NCI-H2081 (cell line): ENCODE measurements at regions not wholly inside any gene's neighbourhood (a gene's known extent, or its start where the extent isn't known, plus 50 kb on each side); places are given as distances from the start of the nearest gene placed in this dataset.

ENCODE experiments used
- DNase-seq, 2 experiments: peaks; one replicate each; lab custom pipeline; 2025; lab: John Stamatoyannopoulos, UW

DNA sequence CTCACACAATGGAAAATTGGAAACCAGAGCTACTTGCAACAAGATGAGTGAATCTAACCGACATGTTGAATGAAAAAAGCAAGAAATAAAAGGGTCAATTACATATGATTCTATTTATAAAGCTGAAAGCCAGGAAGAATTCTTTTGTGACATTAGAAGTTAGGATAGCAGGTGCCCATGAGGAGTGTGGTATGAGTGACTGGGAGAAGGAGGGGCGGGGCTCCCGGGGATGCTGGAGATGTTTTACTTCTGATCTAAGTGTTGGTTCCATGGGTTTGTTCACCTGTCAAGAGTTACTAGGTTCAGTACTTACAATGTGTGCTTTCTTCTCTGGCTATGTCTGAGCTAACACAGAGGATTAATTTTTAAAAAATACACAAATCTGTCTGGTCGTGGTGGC, 60.8 kb downstream of the NSMCE3 start:
- DNase-seq: no peak

GRCh38 chr15:29208352-29208751, 61.3 kb downstream of the NSMCE3 start:
- peak; percentile 65 to 88 for DNase-seq

DNA sequence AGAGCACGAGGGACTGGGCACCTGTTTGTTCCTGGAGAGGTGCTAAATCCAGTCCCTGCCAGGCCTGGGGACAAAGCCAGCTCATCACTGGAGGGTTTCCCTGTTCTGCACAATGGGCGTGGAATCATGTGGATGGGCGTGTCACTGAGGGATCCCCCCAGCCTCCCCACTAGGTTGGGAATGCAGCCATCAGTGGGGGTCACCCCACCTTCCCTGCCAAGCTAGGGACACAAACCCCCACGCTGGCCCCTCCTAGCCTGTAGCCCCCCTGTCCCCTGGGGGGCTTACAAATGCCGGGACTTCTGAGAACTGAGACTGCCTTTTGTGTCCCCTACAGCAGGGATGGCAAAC, 61.9 kb downstream of the NSMCE3 start:
- no peak for DNase-seq

DNA sequence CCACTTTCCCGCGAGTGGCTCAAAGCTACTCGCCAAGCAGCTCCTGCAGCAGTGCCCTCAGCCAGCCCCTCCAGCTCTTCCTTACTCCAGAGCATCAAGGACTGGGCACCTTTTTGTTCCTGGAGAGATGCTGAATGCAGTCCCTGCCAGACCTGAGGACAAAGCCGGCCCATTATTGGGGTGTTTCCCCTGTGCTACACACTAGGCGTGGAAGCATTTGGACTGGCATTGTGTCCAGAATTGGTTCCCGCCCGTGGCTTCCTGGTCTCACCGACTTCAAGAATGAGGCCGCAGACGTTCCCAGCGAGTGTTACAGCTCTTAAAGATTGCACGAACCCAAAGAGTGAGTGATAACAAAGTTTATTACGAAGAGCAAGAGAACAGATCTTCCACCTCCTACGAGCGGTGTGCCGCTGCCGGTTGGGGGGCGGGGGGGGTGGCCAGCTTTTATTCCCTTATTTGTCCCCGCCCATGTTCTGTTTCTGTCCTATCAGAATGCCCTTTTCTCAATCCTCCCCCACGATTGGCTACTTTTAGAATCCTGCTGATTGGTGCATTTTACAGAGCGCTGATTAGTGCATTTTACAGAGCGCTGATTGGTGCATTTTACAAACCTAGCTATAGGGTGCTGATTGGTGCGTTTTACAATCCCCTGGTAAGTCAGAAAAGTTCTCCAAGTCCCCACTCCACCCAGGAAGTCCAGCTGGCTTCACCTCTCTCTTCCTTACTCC, 62.4 kb downstream of the NSMCE3 start:
- no peak for DNase-seq

GRCh38 chr15:29205186-29205585, 64.4 kb downstream of the NSMCE3 start:
- DNase-seq: no peak

DNA sequence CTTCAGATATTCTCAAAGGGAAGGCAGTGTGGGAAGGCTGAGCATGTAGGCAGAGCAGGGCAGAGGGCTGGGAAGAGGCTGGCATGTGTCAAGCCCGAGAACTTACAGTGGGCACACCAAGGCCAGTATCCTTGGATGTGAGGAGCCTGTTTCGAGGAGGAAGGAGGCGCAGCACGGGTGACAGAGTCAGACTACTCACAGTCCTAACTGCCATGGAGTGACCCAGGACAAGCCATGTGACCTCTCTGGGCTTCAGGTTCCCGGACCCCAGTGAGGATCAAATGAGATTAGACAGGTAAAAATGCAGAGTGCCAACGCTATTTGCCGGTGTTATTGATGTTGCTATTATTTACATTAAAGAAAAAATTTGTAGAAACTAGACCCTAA, 65.3 kb downstream of the NSMCE3 start:
- DNase-seq: no peak

GRCh38 chr15:29203718-29204368, 65.8 kb downstream of the NSMCE3 start:
- DNase-seq: no peak

- DNase-seq: no peak
These were observed 72.9 kb downstream of the NSMCE3 start for GRCh38 chr15:29196722-29197121.

DNA sequence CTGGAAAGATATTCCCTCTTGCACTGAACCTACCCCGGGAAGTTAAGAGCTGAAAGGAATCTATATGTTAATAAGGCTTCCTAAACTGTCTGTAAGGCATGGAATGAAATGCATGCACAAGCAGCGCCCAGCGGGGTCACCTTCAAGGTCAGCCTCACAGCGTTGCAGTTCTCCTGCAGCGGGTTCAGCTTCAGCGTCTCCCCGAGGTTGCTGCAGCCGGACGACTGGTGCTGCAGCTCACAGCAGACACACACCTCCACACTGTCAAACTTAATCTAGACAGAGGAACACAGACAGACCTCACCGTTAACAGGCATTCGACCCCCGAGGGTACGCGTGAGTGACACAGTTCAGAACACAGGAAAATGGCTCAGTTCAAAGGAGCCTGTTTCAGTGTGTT, 73.3 kb downstream of the NSMCE3 start:
- no peak for DNase-seq

DNA sequence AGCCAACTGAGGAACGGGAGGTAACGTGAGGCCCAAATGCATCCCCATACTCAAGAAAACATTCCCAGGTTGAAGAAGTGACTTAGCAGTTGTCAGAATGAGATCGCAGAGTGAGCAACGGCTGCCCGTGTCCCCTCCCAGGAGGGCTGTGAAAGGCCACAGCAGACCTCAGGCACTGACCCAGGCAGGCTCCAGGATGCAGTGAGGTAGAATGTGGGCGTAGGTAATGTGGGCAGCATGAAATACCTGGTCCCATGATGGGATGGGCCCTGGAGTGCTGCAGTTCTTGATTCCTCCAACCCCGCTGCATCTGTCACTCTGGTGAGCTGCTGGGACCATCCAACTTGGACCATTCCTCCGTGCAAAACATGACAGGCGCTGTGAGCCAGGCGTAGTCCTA, 74.8 kb downstream of the NSMCE3 start:
- DNase-seq: no peak

- DNase-seq: peak in 1 of 2 experiments; percentile 30
These were observed 86.4 kb downstream of the NSMCE3 start for GRCh38 chr15:29183071-29183831.

- DNase-seq: no peak
These were observed 87.0 kb downstream of the NSMCE3 start for GRCh38 chr15:29182590-29182989.

DNA sequence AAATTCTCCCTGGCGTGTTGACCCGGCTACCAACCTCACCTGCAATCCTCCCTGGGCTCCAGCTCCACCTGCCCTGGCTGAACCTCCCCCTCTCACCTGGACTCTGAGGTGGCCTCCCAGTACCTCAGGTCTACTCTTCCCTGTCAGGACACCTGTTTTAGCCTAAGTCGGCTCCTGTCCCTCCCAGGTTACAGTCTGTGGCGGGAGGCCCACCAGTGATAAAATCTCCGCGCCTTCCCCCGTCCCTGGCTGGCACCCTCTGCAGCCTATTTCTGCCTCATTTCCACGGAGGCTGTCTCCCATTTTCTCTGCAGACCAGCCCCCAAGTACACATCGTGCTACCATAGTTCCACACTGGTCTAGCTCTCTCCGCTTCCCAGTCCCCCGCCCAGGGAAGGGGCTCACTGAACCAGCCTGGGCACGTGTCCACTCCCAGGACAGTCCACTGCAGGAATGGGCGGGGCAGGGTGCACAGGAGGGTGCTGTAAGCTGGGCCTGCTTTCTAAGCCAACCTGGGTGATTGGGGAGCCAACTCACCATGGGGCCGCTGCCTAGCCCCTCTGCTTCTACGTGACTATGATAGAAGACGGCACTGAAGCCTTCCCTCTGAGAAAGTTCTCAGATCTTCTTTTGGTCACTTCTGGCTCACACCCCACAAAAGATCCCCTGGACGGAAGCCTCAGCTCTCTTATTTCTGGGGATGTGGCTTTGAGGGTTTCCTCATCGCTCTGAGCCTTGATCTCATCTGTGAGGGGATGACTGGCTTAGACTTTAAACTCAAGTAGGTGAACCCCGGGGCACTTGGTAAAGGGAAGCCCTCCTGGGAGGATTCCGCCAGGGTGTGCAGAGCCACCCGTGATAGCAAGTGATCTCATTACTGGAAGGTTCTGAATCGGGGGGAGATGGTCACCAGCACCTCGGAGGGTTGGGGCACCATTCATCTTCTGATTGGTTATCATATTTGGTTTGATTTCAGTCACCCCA, 96.6 kb downstream of the NSMCE3 start:
- no peak for DNase-seq

GRCh38 chr15:29170521-29170920, 99.1 kb downstream of the NSMCE3 start:
- no peak for DNase-seq
